RWPE2 (cell line): ENCODE measurements at regions not wholly inside any gene's neighbourhood (a gene's known extent, or its start where the extent isn't known, plus 50 kb on each side); places are given as distances from the start of the nearest gene placed in this dataset.

Source experiments
- ATAC-seq: fragments of 200-7000 bp; cut with Tn5 transposase; 3 replicates; pipeline ENCODE4 v1.9.1; 2021; ENCODE audit warnings: low read depth
- DNase-seq: peaks from one replicate; pipeline ENCODE4 v3.0.0-alpha.2; 2020; ENCODE audit warnings: low spot score
- H3K27ac ChIP-seq: fragments of 450-650 bp; 2 replicates; pipeline ENCODE4 v1.5.1; 2017; ENCODE audit warnings: mild to moderate bottlenecking; ENCODE audit not compliant: poor library complexity, severe bottlenecking
- H3K27me3 ChIP-seq: fragments of 250-450 bp; sonication (Bioruptor Pico); 2 replicates; pipeline ENCODE4 v1.5.1; 2021; ENCODE audit warnings: mild to moderate bottlenecking, moderate library complexity; ENCODE audit not compliant: insufficient read depth, poor library complexity, severe bottlenecking
- H3K36me3 ChIP-seq: fragments of 250-450 bp; sonication (Bioruptor Pico); 2 replicates; pipeline ENCODE4 v1.5.1; 2020; ENCODE audit warnings: low read depth, mild to moderate bottlenecking, moderate library complexity
- H3K4me1 ChIP-seq: fragments of 250-450 bp; sonication (Bioruptor Pico); 2 replicates; pipeline ENCODE4 v1.5.1; 2021; ENCODE audit warnings: mild to moderate bottlenecking, moderate library complexity; ENCODE audit not compliant: insufficient read depth, poor library complexity, severe bottlenecking
- H3K4me3 ChIP-seq: fragments of 250-450 bp; sonication (Bioruptor Pico); 2 replicates; pipeline ENCODE4 v1.5.1; 2021; ENCODE audit warnings: mild to moderate bottlenecking, moderate library complexity; ENCODE audit not compliant: severe bottlenecking
- H3K9me3 ChIP-seq: fragments of 250-450 bp; sonication (Bioruptor Pico); 2 replicates; pipeline ENCODE4 v1.5.1; 2021; ENCODE audit warnings: mild to moderate bottlenecking, moderate library complexity; ENCODE audit not compliant: severe bottlenecking
- TF ChIP-seq, protein P1 (sequence below): fragments of 450-650 bp; IDR thresholded peaks from one replicate; pipeline ENCODE4 v1.5.1; 2017; ENCODE audit warnings: mild to moderate bottlenecking, moderate library complexity; ENCODE audit not compliant: poor library complexity, severe bottlenecking

DNA sequence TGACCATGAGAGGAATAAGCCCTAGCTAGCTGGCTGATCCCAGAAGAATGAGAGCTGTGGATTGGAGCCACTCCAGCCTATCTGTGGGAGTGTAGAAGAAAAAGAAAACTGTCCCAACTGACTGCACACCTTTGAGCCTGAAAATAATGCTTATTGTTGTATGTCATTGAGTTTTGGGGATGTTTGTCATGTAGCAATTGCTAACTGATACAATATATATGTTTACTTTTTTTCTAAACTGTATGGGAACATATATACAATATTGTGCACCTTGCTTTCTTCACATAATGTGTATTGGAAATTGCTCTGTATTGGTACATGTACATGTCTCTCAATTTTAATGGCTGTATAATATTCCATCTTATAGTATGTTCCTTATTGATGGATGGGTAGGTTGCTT, 124.0 kb upstream of the NLRP1 start:
- no peaks in the 10 kb centered on the region for H3K9me3 ChIP-seq
- H3K4me3 ChIP-seq = no peak overlapping the region
- peaks cover 22% of the 10 kb centered on the region for H3K27me3 ChIP-seq
- no peak overlapping the region for H3K27ac ChIP-seq
- TF ChIP-seq, protein P1, sequence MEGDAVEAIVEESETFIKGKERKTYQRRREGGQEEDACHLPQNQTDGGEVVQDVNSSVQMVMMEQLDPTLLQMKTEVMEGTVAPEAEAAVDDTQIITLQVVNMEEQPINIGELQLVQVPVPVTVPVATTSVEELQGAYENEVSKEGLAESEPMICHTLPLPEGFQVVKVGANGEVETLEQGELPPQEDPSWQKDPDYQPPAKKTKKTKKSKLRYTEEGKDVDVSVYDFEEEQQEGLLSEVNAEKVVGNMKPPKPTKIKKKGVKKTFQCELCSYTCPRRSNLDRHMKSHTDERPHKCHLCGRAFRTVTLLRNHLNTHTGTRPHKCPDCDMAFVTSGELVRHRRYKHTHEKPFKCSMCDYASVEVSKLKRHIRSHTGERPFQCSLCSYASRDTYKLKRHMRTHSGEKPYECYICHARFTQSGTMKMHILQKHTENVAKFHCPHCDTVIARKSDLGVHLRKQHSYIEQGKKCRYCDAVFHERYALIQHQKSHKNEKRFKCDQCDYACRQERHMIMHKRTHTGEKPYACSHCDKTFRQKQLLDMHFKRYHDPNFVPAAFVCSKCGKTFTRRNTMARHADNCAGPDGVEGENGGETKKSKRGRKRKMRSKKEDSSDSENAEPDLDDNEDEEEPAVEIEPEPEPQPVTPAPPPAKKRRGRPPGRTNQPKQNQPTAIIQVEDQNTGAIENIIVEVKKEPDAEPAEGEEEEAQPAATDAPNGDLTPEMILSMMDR = no peak
- ATAC-seq (no peak), DNase-seq (no peak)
- no peaks in the 10 kb centered on the region for H3K36me3 ChIP-seq
- H3K4me1 ChIP-seq = no peaks in the 10 kb centered on the region

DNA sequence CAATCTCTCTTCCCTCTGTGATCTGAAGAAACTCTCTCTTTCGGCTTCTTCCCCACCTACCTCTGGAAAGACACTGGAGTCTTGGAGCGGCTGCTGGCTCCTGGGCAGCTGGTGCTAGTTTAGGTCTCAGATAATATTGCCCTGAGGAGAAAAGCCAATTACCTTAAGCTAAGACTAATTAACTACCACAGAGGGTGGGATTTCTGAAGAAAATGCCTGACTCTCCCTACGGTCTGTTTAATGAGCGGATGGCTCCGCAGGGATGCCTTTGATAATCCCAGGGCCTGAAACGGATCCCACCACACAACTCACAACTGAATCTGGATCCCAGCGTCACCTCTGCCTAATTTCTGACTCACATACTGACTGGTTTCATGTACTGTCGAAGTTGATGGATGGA, 127.0 kb upstream of the NLRP1 start:
- Histone ChIP-seq H3K4me1 (no peaks in the 10 kb centered on the region), H3K27ac (no peak overlapping the region), H3K9me3 (no peaks in the 10 kb centered on the region), H3K36me3 (no peaks in the 10 kb centered on the region), H3K27me3 (peaks cover 22% of the 10 kb centered on the region), H3K4me3 (no peak overlapping the region)
- DNase-seq (no peak), ATAC-seq (no peak)
- TF ChIP-seq, protein P1 = no peak

- H3K4me1 ChIP-seq = no peaks in the 10 kb centered on the region
- TF ChIP-seq, protein P1 = no peak
- H3K9me3 ChIP-seq = no peaks in the 10 kb centered on the region
- no peak for DNase-seq
- no peaks in the 10 kb centered on the region for H3K36me3 ChIP-seq
- H3K4me3 ChIP-seq = no peak overlapping the region
- peaks cover 22% of the 10 kb centered on the region for H3K27me3 ChIP-seq
- no peak overlapping the region for H3K27ac ChIP-seq
- ATAC-seq = no peak
These were observed 130.7 kb upstream of the NLRP1 start for GRCh38 chr17:5714993-5715392.

DNA sequence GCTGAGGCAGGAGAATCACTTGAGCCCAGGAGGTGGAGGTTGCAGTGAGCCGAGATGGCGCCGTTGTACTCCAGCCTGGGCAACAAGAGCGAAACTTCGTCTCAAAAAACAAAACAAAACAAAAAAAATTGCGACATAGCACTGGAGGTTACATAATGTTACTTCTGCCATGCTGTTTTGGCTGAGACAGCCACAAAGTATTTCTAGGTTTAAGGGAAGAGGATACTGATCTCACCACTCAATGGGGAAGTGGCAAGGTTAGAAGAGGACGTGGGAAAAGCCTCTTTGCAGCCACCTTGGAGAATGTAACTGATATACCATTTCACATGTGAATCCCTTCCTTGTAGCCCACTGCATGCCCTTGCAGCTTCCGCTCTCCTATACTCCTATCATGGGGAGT, 131.2 kb upstream of the NLRP1 start:
- Histone ChIP-seq H3K27ac (no peak overlapping the region), H3K4me1 (no peaks in the 10 kb centered on the region), H3K9me3 (no peaks in the 10 kb centered on the region), H3K36me3 (no peaks in the 10 kb centered on the region), H3K27me3 (peaks cover 22% of the 10 kb centered on the region), H3K4me3 (no peak overlapping the region)
- TF ChIP-seq, protein P1 = no peak
- no peak for ATAC-seq
- no peak for DNase-seq

- Histone ChIP-seq H3K36me3 (no peaks in the 10 kb centered on the region), H3K4me3 (no peak overlapping the region), H3K9me3 (no peaks in the 10 kb centered on the region), H3K27me3 (no peaks in the 10 kb centered on the region), H3K4me1 (no peaks in the 10 kb centered on the region), H3K27ac (no peak overlapping the region)
- no peak for ATAC-seq
- no peak for DNase-seq
- TF ChIP-seq, protein P1 = no peak
These were observed 134.4 kb upstream of the NLRP1 start for GRCh38 chr17:5718726-5719125.
